ENCODE measurements at regions not wholly inside any gene's neighbourhood (a gene's known extent, or its start where the extent isn't known, plus 50 kb on each side); places are given as distances from the start of the nearest gene placed in this dataset.

DNA sequence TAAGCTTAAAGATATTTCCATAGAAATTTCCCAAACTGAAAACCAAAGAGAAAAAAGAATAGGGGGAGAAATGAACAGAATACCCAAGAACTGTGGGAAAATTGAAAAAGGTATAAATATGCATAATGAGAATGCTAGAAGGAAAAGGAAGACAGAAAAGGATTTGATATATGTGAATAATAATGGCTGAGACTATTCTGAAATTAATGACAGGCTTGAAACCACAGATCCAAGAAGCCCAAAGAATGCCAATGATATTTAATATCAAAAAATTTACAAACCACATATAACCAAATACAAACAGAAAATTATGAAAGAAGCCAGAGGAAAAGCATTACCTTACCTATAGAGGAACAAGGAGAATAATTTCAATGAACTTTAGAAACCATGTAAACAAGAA, 153.0 kb downstream of the ANXA2 start:
- TF ChIP-seq POLR2AphosphoS5 (IDR thresholded peaks at IDR 0.05; ENCODE audit: insufficient read depth, low read depth, low read length) (no peak), EZH2 (IDR thresholded peaks at IDR 0.05; ENCODE audit: borderline replicate concordance, low read depth, low read length, severe bottlenecking) (no peak), POLR2A (IDR thresholded peaks at IDR 0.05; ENCODE audit: low read depth, low read length) (no peak), GATA2 (IDR thresholded peaks at IDR 0.05; ENCODE audit: insufficient read depth, insufficient read length, low read depth, low read length) (no peak), JUN (IDR thresholded peaks at IDR 0.05; ENCODE audit: borderline replicate concordance, insufficient read depth, insufficient read length, low read depth) (no peak), MYC (IDR thresholded peaks at IDR 0.05; ENCODE audit: low read depth, low read length) (no peak), FOS (IDR thresholded peaks at IDR 0.05; ENCODE audit: borderline replicate concordance, insufficient read depth, low read length) (no peak)
- TF ChIP-seq, protein P1, sequence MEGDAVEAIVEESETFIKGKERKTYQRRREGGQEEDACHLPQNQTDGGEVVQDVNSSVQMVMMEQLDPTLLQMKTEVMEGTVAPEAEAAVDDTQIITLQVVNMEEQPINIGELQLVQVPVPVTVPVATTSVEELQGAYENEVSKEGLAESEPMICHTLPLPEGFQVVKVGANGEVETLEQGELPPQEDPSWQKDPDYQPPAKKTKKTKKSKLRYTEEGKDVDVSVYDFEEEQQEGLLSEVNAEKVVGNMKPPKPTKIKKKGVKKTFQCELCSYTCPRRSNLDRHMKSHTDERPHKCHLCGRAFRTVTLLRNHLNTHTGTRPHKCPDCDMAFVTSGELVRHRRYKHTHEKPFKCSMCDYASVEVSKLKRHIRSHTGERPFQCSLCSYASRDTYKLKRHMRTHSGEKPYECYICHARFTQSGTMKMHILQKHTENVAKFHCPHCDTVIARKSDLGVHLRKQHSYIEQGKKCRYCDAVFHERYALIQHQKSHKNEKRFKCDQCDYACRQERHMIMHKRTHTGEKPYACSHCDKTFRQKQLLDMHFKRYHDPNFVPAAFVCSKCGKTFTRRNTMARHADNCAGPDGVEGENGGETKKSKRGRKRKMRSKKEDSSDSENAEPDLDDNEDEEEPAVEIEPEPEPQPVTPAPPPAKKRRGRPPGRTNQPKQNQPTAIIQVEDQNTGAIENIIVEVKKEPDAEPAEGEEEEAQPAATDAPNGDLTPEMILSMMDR (IDR thresholded peaks at IDR 0.05; ENCODE audit: extremely low read depth in 1 of 2, insufficient read depth in 1 of 2, low read depth in 1 of 2, low read length in 2 of 2), result no peak
- TF ChIP-seq, protein P2, sequence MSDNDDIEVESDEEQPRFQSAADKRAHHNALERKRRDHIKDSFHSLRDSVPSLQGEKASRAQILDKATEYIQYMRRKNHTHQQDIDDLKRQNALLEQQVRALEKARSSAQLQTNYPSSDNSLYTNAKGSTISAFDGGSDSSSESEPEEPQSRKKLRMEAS (IDR thresholded peaks at IDR 0.05; ENCODE audit: insufficient read depth, insufficient read length), result no peak
- Histone ChIP-seq H3K9me3 (replicated peaks; ENCODE audit: control insufficient read depth, insufficient read depth, low read length) (no peaks in the 10 kb centered on the region), H3K27me3 (ENCODE audit: control insufficient read depth in 2 of 2, insufficient read depth in 2 of 2, low read length in 2 of 2) (peaks cover 0 to 12% of the 10 kb centered on the region in 2 experiments), H3K9ac (replicated peaks; ENCODE audit: extremely low read depth, insufficient read depth, low read length) (no peak overlapping the region), H3K4me1 (ENCODE audit: control insufficient read depth, extremely low read depth, insufficient read depth, low read length) (no peaks in the 10 kb centered on the region), H2AFZ (ENCODE audit: low read depth, low read length) (no peak overlapping the region), H3K9me1 (replicated peaks; ENCODE audit: control insufficient read depth, extremely low read depth, insufficient read depth, low read length) (no peaks in the 10 kb centered on the region), H3K27ac (ENCODE audit: insufficient read depth, low read depth, low read length) (no peak overlapping the region), H3K4me3 (replicated peaks in 1 of 3; ENCODE audit: insufficient read depth in 1 of 3, low read depth in 1 of 3, low read length in 3 of 3) (no peak overlapping the region), H4K20me1 (replicated peaks; ENCODE audit: control insufficient read depth, extremely low read depth, insufficient read depth, low read length) (no peaks in the 10 kb centered on the region), H3K4me2 (ENCODE audit: insufficient read depth, low read length) (no peak overlapping the region), H3K36me3 (ENCODE audit: control insufficient read depth in 2 of 2, extremely low read depth in 1 of 2, insufficient read depth in 2 of 2, low read length in 2 of 2) (no peaks in the 10 kb centered on the region), H3K79me2 (ENCODE audit: control insufficient read depth, insufficient read depth, low read length) (no peaks in the 10 kb centered on the region)
- no TSS peak for BruUV-seq (replicated peaks)
- dilution Hi-C loops (cut with MboI; ENCODE audit: extremely low pct_ligation_motif_present, low sequenced_read_pairs), result no loop called here
- intact Hi-C loops (cut with micrococcal nuclease), result no loop called here
- DNase-seq (ENCODE audit: low read depth, low spot score) (no peak), FAIRE-seq (no peak)
- ChIA-PET POLR2A (no interaction called here), CTCF (no interaction called here)
